GM18498 (cell line): ENCODE measurements at regions not wholly inside any gene's neighbourhood (a gene's known extent, or its start where the extent isn't known, plus 50 kb on each side); places are given as distances from the start of the nearest gene placed in this dataset.
A peak's percentile ranks its signal among the peaks of the same experiment; 100 is the strongest.
"Not testable (repeated sequence)": the region's sequence is repeated elsewhere in the genome, so short reads cannot be mapped to it uniquely, and the experiment has no call there.

Source experiments
- ATAC-seq: cut with Tn5 transposase; IDR thresholded peaks from one replicate; pipeline ENCODE4 v1.9.1; 2021; ENCODE audit warnings: mild to moderate bottlenecking, moderate library complexity; ENCODE audit not compliant: unreplicated experiment

- ATAC-seq = no peak
Measured at GRCh38 chr14:23829736-23830471, 123.7 kb upstream of the DHRS4 start.

- ATAC-seq = no peak
Measured at GRCh38 chr14:23831596-23831995, 122.0 kb upstream of the DHRS4 start.

- ATAC-seq = no peak
Measured at GRCh38 chr14:23861666-23862065, 91.9 kb upstream of the DHRS4 start.

GRCh38 chr14:23862513-23862912 lies 91.1 kb upstream of the DHRS4 start:
- ATAC-seq = no peak

- no peak for ATAC-seq
Measured at GRCh38 chr14:23863836-23864235, 89.7 kb upstream of the DHRS4 start.

- no peak for ATAC-seq
Measured at GRCh38 chr14:23864259-23864658, 89.3 kb upstream of the DHRS4 start.

GRCh38 chr14:23864861-23865260 lies 88.7 kb upstream of the DHRS4 start:
- no peak for ATAC-seq

GRCh38 chr14:23865502-23865901 lies 88.1 kb upstream of the DHRS4 start:
- ATAC-seq = no peak

- no peak for ATAC-seq
Measured at GRCh38 chr14:23866269-23866668, 87.3 kb upstream of the DHRS4 start.

GRCh38 chr14:23869078-23869719 lies 84.4 kb upstream of the DHRS4 start:
- ATAC-seq = no peak

- ATAC-seq = no peak
Measured at GRCh38 chr14:23876160-23876750, 77.3 kb upstream of the DHRS4 start.

- peak; percentile 64 for ATAC-seq
Measured at GRCh38 chr14:23877111-23877510, 76.5 kb upstream of the DHRS4 start.

- ATAC-seq = peak; percentile 73
Measured at GRCh38 chr14:23877538-23878180, 75.9 kb upstream of the DHRS4 start.

- no peak for ATAC-seq
Measured at GRCh38 chr14:23881282-23881681, 72.3 kb upstream of the DHRS4 start.

- ATAC-seq = no peak
Measured at GRCh38 chr14:23883684-23884540, 69.7 kb upstream of the DHRS4 start.

- no peak for ATAC-seq
Measured at GRCh38 chr14:23884541-23884904, 69.0 kb upstream of the DHRS4 start.

GRCh38 chr14:23887536-23887935 lies 66.0 kb upstream of the DHRS4 start:
- ATAC-seq = no peak

GRCh38 chr14:23891717-23892116 lies 61.9 kb upstream of the DHRS4 start:
- ATAC-seq = not testable (repeated sequence)

GRCh38 chr14:23892289-23892688 lies 61.3 kb upstream of the DHRS4 start:
- ATAC-seq = not testable (repeated sequence)

GRCh38 chr14:23894362-23895052 lies 59.1 kb upstream of the DHRS4 start:
- no peak for ATAC-seq
